Tongue (tissue), 1 donor: ENCODE measurements at regions not wholly inside any gene's neighbourhood (a gene's known extent, or its start where the extent isn't known, plus 50 kb on each side); places are given as distances from the start of the nearest gene placed in this dataset.
A peak's percentile ranks its signal among the peaks of the same experiment; 100 is the strongest.
"Not testable (repeated sequence)": the region's sequence is repeated elsewhere in the genome, so short reads cannot be mapped to it uniquely, and the experiment has no call there.

ENCODE experiments used
- DNase-seq: peaks from one replicate; pipeline ENCODE4 v3.0.0-alpha.2; 2015

- DNase-seq: no peak
Observed at GRCh38 chr3:101138817-101139216, 145.6 kb upstream of the ABI3BP start.

- DNase-seq: no peak
Observed at GRCh38 chr3:101134331-101134730, 141.1 kb upstream of the ABI3BP start.

- DNase-seq: no peak
Observed at GRCh38 chr3:101133652-101134051, 140.4 kb upstream of the ABI3BP start.

GRCh38 chr3:101133197-101133596 lies 140.0 kb upstream of the ABI3BP start:
- not testable (repeated sequence) for DNase-seq

GRCh38 chr3:101131767-101132166 lies 138.5 kb upstream of the ABI3BP start:
- no peak for DNase-seq

- no peak for DNase-seq
Observed at GRCh38 chr3:101128786-101129185, 135.6 kb upstream of the ABI3BP start.

GRCh38 chr3:101128001-101128400 lies 134.8 kb upstream of the ABI3BP start:
- DNase-seq: no peak

GRCh38 chr3:101124125-101124524 lies 130.9 kb upstream of the ABI3BP start:
- DNase-seq: no peak

GRCh38 chr3:101123081-101123480 lies 129.9 kb upstream of the ABI3BP start:
- no peak for DNase-seq

- DNase-seq: no peak
Observed at GRCh38 chr3:101122681-101123080, 129.5 kb upstream of the ABI3BP start.

- no peak for DNase-seq
Observed at GRCh38 chr3:101120039-101120438, 126.8 kb upstream of the ABI3BP start.

GRCh38 chr3:101119535-101119934 lies 126.3 kb upstream of the ABI3BP start:
- DNase-seq: no peak

- DNase-seq: no peak
Observed at GRCh38 chr3:101117980-101118379, 124.8 kb upstream of the ABI3BP start.

GRCh38 chr3:101117465-101117864 lies 124.2 kb upstream of the ABI3BP start:
- DNase-seq: no peak

GRCh38 chr3:101110295-101110694 lies 117.1 kb upstream of the ABI3BP start:
- DNase-seq: not testable (repeated sequence)

GRCh38 chr3:101104321-101104720 lies 111.1 kb upstream of the ABI3BP start:
- DNase-seq: no peak

GRCh38 chr3:101102678-101103296 lies 109.6 kb upstream of the ABI3BP start:
- DNase-seq: no peak

GRCh38 chr3:101100361-101101009 lies 107.3 kb upstream of the ABI3BP start:
- DNase-seq: no peak

GRCh38 chr3:101099791-101100190 lies 106.6 kb upstream of the ABI3BP start:
- DNase-seq: no peak

- DNase-seq: no peak
Observed at GRCh38 chr3:101096444-101096843, 103.2 kb upstream of the ABI3BP start.

- DNase-seq: peak; percentile 29
Observed at GRCh38 chr3:101095693-101096430, 102.6 kb upstream of the ABI3BP start.

- no peak for DNase-seq
Observed at GRCh38 chr3:101091489-101091888, 98.3 kb upstream of the ABI3BP start.

GRCh38 chr3:101085752-101086151 lies 92.5 kb upstream of the ABI3BP start:
- DNase-seq: no peak

- DNase-seq: peak; percentile 15
Observed at GRCh38 chr3:101084404-101084803, 91.2 kb upstream of the ABI3BP start.
